ENCODE measurements at regions not wholly inside any gene's neighbourhood (a gene's known extent, or its start where the extent isn't known, plus 50 kb on each side); places are given as distances from the start of the nearest gene placed in this dataset.

- Histone ChIP-seq H3K27ac (peak overlapping the region; percentile 31 to 84), H3K4me3 (no peak overlapping the region)
- no peak for TF ChIP-seq CTCF (IDR thresholded peaks at IDR 0.05)
- no peak for DNase-seq (ENCODE audit: low spot score)
Measured at GRCh38 chr10:4262870-4263600, 478.0 kb upstream of the KLF6 start.

GRCh38 chr10:4262449-4262848 is 477.4 kb upstream of the KLF6 start:
- DNase-seq (ENCODE audit: low spot score) = no peak
- H3K4me3 ChIP-seq = no peak overlapping the region
- no peak for TF ChIP-seq CTCF (IDR thresholded peaks at IDR 0.05)
- H3K27ac ChIP-seq = peak overlapping the region in 1 of 2 donors; percentile 84

DNA sequence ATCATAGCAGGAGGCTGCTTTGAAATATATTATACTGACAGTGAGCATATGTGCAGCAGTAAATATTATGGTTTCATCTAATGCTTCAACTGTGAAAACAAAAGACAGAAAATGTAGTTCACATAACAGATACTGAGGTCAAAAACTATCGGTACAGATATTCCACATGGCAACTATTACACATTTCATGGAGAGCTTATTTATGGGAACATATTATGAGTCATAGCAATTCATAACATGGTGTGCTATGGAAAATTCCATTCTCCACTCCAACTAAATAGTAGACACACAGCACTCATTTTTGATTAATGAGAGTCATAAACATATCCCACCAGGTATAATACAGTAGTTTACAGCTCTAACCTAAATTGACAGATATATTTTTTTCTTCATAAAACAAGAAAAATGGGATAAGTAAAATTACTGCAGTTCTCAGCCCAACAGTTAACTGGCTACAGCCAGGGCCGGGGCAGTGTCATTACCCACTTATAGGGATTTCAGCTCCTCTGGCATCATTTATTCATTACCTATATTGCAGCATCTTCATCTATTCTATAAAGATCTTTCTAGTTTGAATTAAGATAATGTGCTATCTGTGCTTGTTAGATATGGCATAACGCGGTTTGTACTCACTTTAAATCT is 475.6 kb upstream of the KLF6 start:
- DNase-seq (ENCODE audit: low spot score) = no peak
- peak overlapping the region; percentile 39 to 74 for H3K27ac ChIP-seq
- no peak for TF ChIP-seq CTCF (IDR thresholded peaks at IDR 0.05)
- peak overlapping the region; percentile 30 for H3K4me3 ChIP-seq

DNA sequence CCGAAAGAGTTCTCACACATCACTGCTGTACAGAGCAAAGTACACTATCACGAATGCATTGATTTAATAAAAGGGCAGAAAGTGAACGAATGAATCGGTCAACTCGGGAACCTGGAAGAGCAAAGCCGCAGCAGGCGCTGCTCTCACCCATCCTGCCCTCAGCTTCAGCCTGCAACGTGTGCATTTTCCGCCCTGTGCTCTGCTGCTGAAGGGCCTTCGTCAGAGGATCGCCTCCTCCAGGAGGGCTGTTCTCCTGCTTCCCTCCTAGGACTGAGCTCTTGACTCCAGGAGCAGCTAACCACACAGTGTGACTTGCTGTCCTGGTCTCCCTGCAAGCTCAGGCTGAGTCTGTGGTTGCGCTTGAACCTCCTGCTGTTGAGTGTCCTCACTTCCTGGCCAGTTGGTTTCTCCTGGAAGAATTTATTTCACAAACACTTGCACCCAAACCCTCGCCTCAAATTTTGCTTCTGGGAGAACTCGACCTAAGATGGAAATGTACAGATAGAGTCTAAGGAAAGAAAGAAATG is 473.0 kb upstream of the KLF6 start:
- DNase-seq (ENCODE audit: low spot score) = no peak
- Histone ChIP-seq H3K27ac (no peak overlapping the region), H3K4me3 (no peak overlapping the region)
- no peak for TF ChIP-seq CTCF (IDR thresholded peaks at IDR 0.05)

DNA sequence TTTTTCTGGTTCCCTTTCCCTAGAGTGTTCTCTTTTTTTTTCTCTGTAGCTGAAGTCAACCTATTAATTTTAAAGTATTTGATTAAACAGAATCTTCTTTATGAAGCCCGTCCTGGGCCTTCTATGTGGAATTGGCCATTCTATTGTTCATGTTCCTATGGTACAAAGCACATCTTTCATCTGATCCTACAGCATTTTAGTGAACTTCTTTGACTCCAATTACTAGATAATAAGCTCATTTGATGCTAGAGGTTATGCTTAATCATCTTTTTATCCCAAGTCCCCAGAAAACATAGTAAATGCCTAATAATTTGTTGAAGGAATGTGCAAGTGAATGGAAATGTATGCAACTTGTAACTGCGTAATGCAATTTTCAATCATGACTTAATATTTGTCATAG is 472.0 kb upstream of the KLF6 start:
- Histone ChIP-seq H3K4me3 (no peak overlapping the region), H3K27ac (no peak overlapping the region)
- no peak for DNase-seq (ENCODE audit: low spot score)
- TF ChIP-seq CTCF (IDR thresholded peaks at IDR 0.05) = no peak

DNA sequence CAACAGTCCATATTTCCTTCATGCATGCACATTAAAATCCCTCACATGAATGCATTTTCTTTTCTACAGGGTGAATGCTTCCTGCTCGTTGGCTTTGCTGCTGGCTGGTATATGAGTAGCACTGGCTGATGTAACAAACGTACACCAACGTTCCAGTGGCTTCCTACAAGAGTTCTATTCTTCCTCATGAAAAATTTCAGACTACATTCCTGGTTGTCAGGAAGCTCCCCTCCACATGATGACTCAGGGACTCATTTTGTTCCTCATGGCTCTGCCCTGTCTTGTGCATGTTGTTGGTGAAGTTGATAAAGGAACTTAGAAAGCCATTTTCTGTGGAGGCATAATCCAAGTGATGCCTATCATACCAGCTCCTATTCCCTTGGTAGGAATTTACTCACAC is 470.7 kb upstream of the KLF6 start:
- no peak for TF ChIP-seq CTCF (IDR thresholded peaks at IDR 0.05)
- no peak overlapping the region for H3K27ac ChIP-seq

More for the DNA sequence above, 470.7 kb upstream of the KLF6 start:
- H3K4me3 ChIP-seq = no peak overlapping the region
- DNase-seq (ENCODE audit: low spot score) = no peak
